Sigmoid colon (tissue), 4 donors: ENCODE measurements at regions not wholly inside any gene's neighbourhood (a gene's known extent, or its start where the extent isn't known, plus 50 kb on each side); places are given as distances from the start of the nearest gene placed in this dataset.

Experiments
- CTCF ChIP-seq, 4 experiments: fragments of 450-650 bp in 3 of 4; fragments of 200-600 bp in 1 of 4; IDR thresholded peaks; one replicate each; pipeline ENCODE4 v1.5.1; 2016 to 2019; ENCODE audit warnings: antibody characterized with exemption in 4 of 4, mild to moderate bottlenecking in 3 of 4, moderate library complexity in 2 of 4
- EP300 ChIP-seq, 4 donors: sonication (generic); formaldehyde crosslinking; IDR thresholded peaks; one replicate each; pipeline ENCODE4 v1.6.1; 2017; ENCODE audit warnings: antibody characterized with exemption in 4 of 4
- POLR2A ChIP-seq, 2 donors: fragments of 450-650 bp; IDR thresholded peaks; one replicate each; pipeline ENCODE4 v1.6.1; 2016; ENCODE audit warnings: antibody characterized with exemption in 2 of 2, mild to moderate bottlenecking in 2 of 2, moderate library complexity in 2 of 2
- POLR2AphosphoS5 ChIP-seq, 4 donors: sonication (generic); formaldehyde crosslinking; IDR thresholded peaks; one replicate each; pipeline ENCODE4 v1.6.1; 2017; ENCODE audit warnings: antibody characterized with exemption in 4 of 4

DNA sequence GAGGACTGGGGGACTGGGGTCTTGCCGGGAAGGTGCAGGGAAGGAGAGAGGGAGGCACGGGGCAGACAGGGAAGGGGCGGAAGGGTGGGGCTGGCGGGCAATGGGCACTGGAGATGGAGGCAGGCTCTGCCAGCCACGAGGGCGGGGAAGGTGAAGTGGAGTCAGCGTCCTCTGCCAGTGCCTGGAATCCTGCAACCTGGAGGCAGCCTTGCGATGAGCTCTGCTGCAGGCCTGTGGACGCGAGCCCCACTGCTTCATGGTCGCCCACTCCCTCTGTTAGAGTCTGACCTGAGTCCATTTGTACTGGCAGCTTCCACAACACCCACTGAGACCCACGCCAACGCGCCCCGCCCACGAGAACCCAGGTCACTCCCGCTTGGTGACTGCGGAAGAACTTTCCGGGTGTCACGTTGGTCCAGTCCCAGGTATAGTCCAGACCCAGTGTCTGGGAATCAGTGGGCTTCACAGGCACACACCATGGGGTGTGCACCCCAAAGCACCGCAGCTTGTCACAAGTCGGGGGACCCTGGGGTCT is 106.4 kb upstream of the PPP1R26 start:
- TF ChIP-seq EP300 (IDR thresholded peaks at IDR 0.05) (no peak), CTCF (IDR thresholded peaks at IDR 0.05) (no peak), POLR2AphosphoS5 (IDR thresholded peaks at IDR 0.05) (no peak), POLR2A (IDR thresholded peaks at IDR 0.05) (no peak)
